GM19324 (cell line): ENCODE measurements at regions not wholly inside any gene's neighbourhood (a gene's known extent, or its start where the extent isn't known, plus 50 kb on each side); places are given as distances from the start of the nearest gene placed in this dataset.

ENCODE experiments used
- ATAC-seq: cut with Tn5 transposase; IDR thresholded peaks from one replicate; pipeline ENCODE4 v1.9.1; 2021; ENCODE audit warnings: mild to moderate bottlenecking, moderate library complexity; ENCODE audit not compliant: unreplicated experiment, low FRiP score

- peak; percentile 28 for ATAC-seq
These were observed 51.6 kb upstream of the SRP54 start for GRCh38 chr14:34931206-34931605.

- ATAC-seq, result peak; percentile 58
These were observed 52.2 kb upstream of the SRP54 start for GRCh38 chr14:34930591-34931091.

- no peak for ATAC-seq
These were observed 51.4 kb upstream of the BAZ1A start for GRCh38 chr14:34926552-34926951.
